Vagina (tissue), 2 donors: ENCODE measurements at regions not wholly inside any gene's neighbourhood (a gene's known extent, or its start where the extent isn't known, plus 50 kb on each side); places are given as distances from the start of the nearest gene placed in this dataset.

ENCODE experiments used
- DNase-seq, 2 donors: peaks; one replicate each; pipeline ENCODE4 v3.0.0-alpha.2; 2017; ENCODE audit errors: extremely low spot score in 2 of 2
- H3K27ac ChIP-seq: fragments of 200-600 bp; sonication (generic); one replicate; pipeline ENCODE4 v1.5.1; 2019
- H3K27me3 ChIP-seq: fragments of 200-600 bp; sonication (generic); one replicate; pipeline ENCODE4 v1.5.1; 2019
- H3K36me3 ChIP-seq, 2 donors: fragments of 200-600 bp; sonication (generic); one replicate each; pipeline ENCODE4 v1.5.1; 2017 to 2019
- H3K4me1 ChIP-seq: fragments of 200-600 bp; sonication (generic); one replicate; pipeline ENCODE4 v1.5.1; 2019
- H3K4me3 ChIP-seq, 2 donors: fragments of 200-600 bp; sonication (generic); 1 replicate in 1 of 2; 2 replicates in 1 of 2; pipeline ENCODE4 v1.5.1; 2016 to 2019
- H3K9me3 ChIP-seq: fragments of 200-600 bp; sonication (generic); one replicate; pipeline ENCODE4 v1.5.1; 2019
- CTCF ChIP-seq, 3 experiments: fragments of 450-650 bp in 2 of 3; fragments of 200-600 bp in 1 of 3; sonication (generic) in 1 of 3; IDR thresholded peaks; one replicate each; pipeline ENCODE4 v1.5.1; 2017 to 2019; ENCODE audit warnings: antibody characterized with exemption in 3 of 3, mild to moderate bottlenecking in 2 of 3, moderate library complexity in 2 of 3
- POLR2A ChIP-seq, 2 donors: fragments of 450-650 bp; IDR thresholded peaks; one replicate each; pipeline ENCODE4 v1.6.1; 2017; ENCODE audit warnings: antibody characterized with exemption in 2 of 2, mild to moderate bottlenecking in 2 of 2, moderate library complexity in 2 of 2
- POLR2AphosphoS5 ChIP-seq, 2 donors: sonication (generic); formaldehyde crosslinking; IDR thresholded peaks; one replicate each; pipeline ENCODE4 v1.9.0; 2017; ENCODE audit warnings: antibody characterized with exemption in 2 of 2, mild to moderate bottlenecking in 2 of 2, low read depth in 1 of 2; ENCODE audit not compliant: insufficient read depth in 1 of 2
- intact Hi-C: fragments of 100-400 bp; cut with DNase I; formaldehyde crosslinking; loops from one replicate; pipeline ENCODE4 v1.15.1; 2023

- H3K4me3 ChIP-seq = no peak overlapping the region
- peak in 1 of 2 donors; percentile 61 for DNase-seq
- intact Hi-C loops = no loop called here
- no peaks in the 10 kb centered on the region for H3K9me3 ChIP-seq
- TF ChIP-seq POLR2AphosphoS5 (IDR thresholded peaks at IDR 0.05; ENCODE audit: insufficient read depth in 1 of 2, low read depth in 1 of 2) (no peak), POLR2A (IDR thresholded peaks at IDR 0.05) (no peak), CTCF (IDR thresholded peaks at IDR 0.05) (no peak)
- H3K27ac ChIP-seq = no peak overlapping the region
- no peaks in the 10 kb centered on the region for H3K4me1 ChIP-seq
- no peaks in the 10 kb centered on the region for H3K27me3 ChIP-seq
- no peaks in the 10 kb centered on the region for H3K36me3 ChIP-seq
These were observed 204.6 kb downstream of the GLRX3 start for GRCh38 chr10:130340816-130341215.

GRCh38 chr10:130341356-130341755 is 205.2 kb downstream of the GLRX3 start:
- Histone ChIP-seq H3K9me3 (no peaks in the 10 kb centered on the region), H3K4me3 (no peak overlapping the region), H3K27ac (no peak overlapping the region), H3K36me3 (no peaks in the 10 kb centered on the region), H3K27me3 (no peaks in the 10 kb centered on the region), H3K4me1 (no peaks in the 10 kb centered on the region)
- peak; percentile 27 to 67 for DNase-seq
- intact Hi-C loops = no loop called here
- TF ChIP-seq POLR2AphosphoS5 (IDR thresholded peaks at IDR 0.05; ENCODE audit: insufficient read depth in 1 of 2, low read depth in 1 of 2) = no peak

DNA sequence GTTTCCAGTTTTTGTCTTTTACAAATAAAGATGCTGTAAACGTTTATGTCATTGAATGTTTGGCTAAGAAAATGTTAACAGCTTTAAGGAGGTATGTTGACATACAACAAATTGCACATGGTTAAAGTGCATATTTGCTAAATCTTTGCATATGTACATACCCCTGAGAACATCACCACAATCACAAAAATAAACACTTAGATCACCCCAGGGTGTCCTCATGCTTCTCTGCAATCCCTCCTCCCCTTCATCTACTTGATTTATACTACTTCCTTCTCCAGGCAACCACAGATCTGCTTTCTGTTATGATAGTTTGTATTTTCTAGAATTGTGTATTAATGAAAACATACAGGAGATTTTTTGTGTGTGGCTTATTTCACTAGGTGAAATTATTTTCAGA is 209.5 kb downstream of the GLRX3 start:
- Histone ChIP-seq H3K27me3 (no peaks in the 10 kb centered on the region), H3K4me3 (no peak overlapping the region), H3K36me3 (no peaks in the 10 kb centered on the region), H3K9me3 (no peaks in the 10 kb centered on the region), H3K4me1 (no peaks in the 10 kb centered on the region), H3K27ac (no peak overlapping the region)
- intact Hi-C loops = no loop called here
- DNase-seq = no peak
- TF ChIP-seq CTCF (IDR thresholded peaks at IDR 0.05) (no peak), POLR2AphosphoS5 (IDR thresholded peaks at IDR 0.05; ENCODE audit: insufficient read depth in 1 of 2, low read depth in 1 of 2) (no peak), POLR2A (IDR thresholded peaks at IDR 0.05) (no peak)

- H3K9me3 ChIP-seq = no peaks in the 10 kb centered on the region
- no peak overlapping the region for H3K4me3 ChIP-seq
- no peaks in the 10 kb centered on the region for H3K27me3 ChIP-seq
- H3K4me1 ChIP-seq = no peaks in the 10 kb centered on the region
- H3K36me3 ChIP-seq = no peaks in the 10 kb centered on the region
- no peak for DNase-seq
- TF ChIP-seq POLR2AphosphoS5 (IDR thresholded peaks at IDR 0.05; ENCODE audit: insufficient read depth in 1 of 2, low read depth in 1 of 2) (no peak), POLR2A (IDR thresholded peaks at IDR 0.05) (no peak)
- no peak overlapping the region for H3K27ac ChIP-seq
- intact Hi-C loops = no loop called here
These were observed 214.8 kb downstream of the GLRX3 start for GRCh38 chr10:130350996-130351395.

- H3K9me3 ChIP-seq = no peaks in the 10 kb centered on the region
- no peak overlapping the region for H3K4me3 ChIP-seq
- intact Hi-C loops = no loop called here
- TF ChIP-seq CTCF (IDR thresholded peaks at IDR 0.05) (no peak), POLR2AphosphoS5 (IDR thresholded peaks at IDR 0.05; ENCODE audit: insufficient read depth in 1 of 2, low read depth in 1 of 2) (no peak), POLR2A (IDR thresholded peaks at IDR 0.05) (no peak)
- no peak for DNase-seq
- no peaks in the 10 kb centered on the region for H3K36me3 ChIP-seq
- H3K27me3 ChIP-seq = no peaks in the 10 kb centered on the region
- no peaks in the 10 kb centered on the region for H3K4me1 ChIP-seq
- no peak overlapping the region for H3K27ac ChIP-seq
These were observed 215.5 kb downstream of the GLRX3 start for GRCh38 chr10:130351466-130352290.

- DNase-seq = no peak
- Histone ChIP-seq H3K36me3 (no peaks in the 10 kb centered on the region), H3K9me3 (no peaks in the 10 kb centered on the region), H3K27me3 (no peaks in the 10 kb centered on the region), H3K4me3 (no peak overlapping the region), H3K27ac (no peak overlapping the region), H3K4me1 (no peaks in the 10 kb centered on the region)
- no peak for TF ChIP-seq POLR2AphosphoS5 (IDR thresholded peaks at IDR 0.05; ENCODE audit: insufficient read depth in 1 of 2, low read depth in 1 of 2)
- TF ChIP-seq POLR2A (IDR thresholded peaks at IDR 0.05) = no peak
- TF ChIP-seq CTCF (IDR thresholded peaks at IDR 0.05) = no peak
- intact Hi-C loops = no loop called here
These were observed 216.1 kb downstream of the GLRX3 start for GRCh38 chr10:130352291-130352645.
